Activated CD4-positive, alpha-beta T cell treated with anti-CD3 and anti-CD28 coated beads, Interleukin-2, amount 50 U/mL, for 24 hours (primary cell): ENCODE measurements at regions not wholly inside any gene's neighbourhood (a gene's known extent, or its start where the extent isn't known, plus 50 kb on each side); places are given as distances from the start of the nearest gene placed in this dataset.
"Not testable (repeated sequence)": the region's sequence is repeated elsewhere in the genome, so short reads cannot be mapped to it uniquely, and the experiment has no call there.

Experiments used
- DNase-seq, 2 donors: peaks; one replicate each; pipeline ENCODE4 v3.0.0-alpha.2; 2020; ENCODE audit warnings: low read depth in 1 of 2, low spot score in 1 of 2

- DNase-seq, result no peak
Measured at GRCh38 chr2:129554373-129554772, 425.1 kb upstream of the RAB6C start.

GRCh38 chr2:129559101-129559500 lies 420.4 kb upstream of the RAB6C start:
- DNase-seq, result no peak

GRCh38 chr2:129565551-129566109 lies 413.8 kb upstream of the RAB6C start:
- no peak for DNase-seq

GRCh38 chr2:129570812-129571211 lies 408.7 kb upstream of the RAB6C start:
- not testable (repeated sequence) for DNase-seq

GRCh38 chr2:129575431-129575830 lies 404.0 kb upstream of the RAB6C start:
- no peak for DNase-seq

- DNase-seq, result no peak
Measured at GRCh38 chr2:129575880-129576279, 403.6 kb upstream of the RAB6C start.

GRCh38 chr2:129580001-129580400 lies 399.5 kb upstream of the RAB6C start:
- DNase-seq, result no peak

GRCh38 chr2:129585760-129586159 lies 393.7 kb upstream of the RAB6C start:
- no peak for DNase-seq

GRCh38 chr2:129587426-129588064 lies 391.9 kb upstream of the RAB6C start:
- DNase-seq, result no peak

- DNase-seq, result no peak
Measured at GRCh38 chr2:129604560-129604959, 374.9 kb upstream of the RAB6C start.

GRCh38 chr2:129605646-129606045 lies 373.8 kb upstream of the RAB6C start:
- DNase-seq, result no peak

- no peak for DNase-seq
Measured at GRCh38 chr2:129606496-129607270, 372.8 kb upstream of the RAB6C start.

- DNase-seq, result no peak
Measured at GRCh38 chr2:129609224-129609623, 370.2 kb upstream of the RAB6C start.

- DNase-seq, result no peak
Measured at GRCh38 chr2:129610766-129611165, 368.7 kb upstream of the RAB6C start.

- no peak for DNase-seq
Measured at GRCh38 chr2:129611471-129611870, 368.0 kb upstream of the RAB6C start.

- no peak for DNase-seq
Measured at GRCh38 chr2:129619471-129619870, 360.0 kb upstream of the RAB6C start.

- DNase-seq, result no peak
Measured at GRCh38 chr2:129620411-129620810, 359.1 kb upstream of the RAB6C start.

- no peak for DNase-seq
Measured at GRCh38 chr2:129623783-129624182, 355.7 kb upstream of the RAB6C start.

- DNase-seq, result no peak
Measured at GRCh38 chr2:129627437-129627836, 352.0 kb upstream of the RAB6C start.

GRCh38 chr2:129636692-129637091 lies 342.8 kb upstream of the RAB6C start:
- DNase-seq, result no peak

- DNase-seq, result no peak
Measured at GRCh38 chr2:129641371-129641770, 338.1 kb upstream of the RAB6C start.

GRCh38 chr2:129642526-129643043 lies 336.9 kb upstream of the RAB6C start:
- DNase-seq, result no peak
